PFSK-1 (cell line): ENCODE measurements at regions not wholly inside any gene's neighbourhood (a gene's known extent, or its start where the extent isn't known, plus 50 kb on each side); places are given as distances from the start of the nearest gene placed in this dataset.

Experiments used
- POLR2AphosphoS5 ChIP-seq: IDR thresholded peaks from 2 replicates; pipeline ENCODE4 v1.6.1; 2012; ENCODE audit warnings: low read depth, mild to moderate bottlenecking, control low read depth, low read length, moderate library complexity
- SIN3A ChIP-seq: IDR thresholded peaks from 2 replicates; pipeline ENCODE4 v1.6.1; 2012; ENCODE audit warnings: mild to moderate bottlenecking, low read length, moderate library complexity, borderline replicate concordance; ENCODE audit not compliant: insufficient read depth
- TAF1 ChIP-seq: IDR thresholded peaks from 2 replicates; pipeline ENCODE4 v1.6.1; 2012; ENCODE audit warnings: low read length, control low read depth, borderline replicate concordance; ENCODE audit not compliant: insufficient read depth

DNA sequence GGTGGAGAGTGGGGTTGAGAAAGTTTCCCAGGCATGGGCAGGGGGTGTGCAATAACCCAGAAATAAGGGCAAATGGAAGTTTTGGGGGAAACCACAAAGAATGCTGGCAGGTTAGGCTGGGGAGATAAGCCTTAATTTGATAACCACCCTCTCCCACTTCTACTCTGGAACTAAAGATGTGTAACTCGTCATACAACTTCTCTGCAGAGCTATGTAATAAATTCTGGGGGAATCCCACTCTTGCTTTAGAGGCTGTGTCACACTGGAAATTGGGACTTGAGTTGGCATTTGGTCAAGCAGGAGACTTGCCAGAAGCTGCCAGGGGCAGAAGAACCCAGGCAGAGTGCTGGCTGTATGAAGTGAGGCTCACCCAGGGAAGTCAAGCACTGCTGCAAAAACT, 170.9 kb upstream of the CPEB2 start:
- no peak for TF ChIP-seq TAF1
- TF ChIP-seq POLR2AphosphoS5: no peak
- no peak for TF ChIP-seq SIN3A
